SK-N-SH (cell line): ENCODE measurements at regions not wholly inside any gene's neighbourhood (a gene's known extent, or its start where the extent isn't known, plus 50 kb on each side); places are given as distances from the start of the nearest gene placed in this dataset.

ENCODE experiments used
- CTCF ChIA-PET: fragments of 300-600, 350-600 bp; formaldehyde crosslinking; extraction: SDS; loops from one replicate; lab custom pipeline; 2021; lab: Yijun Ruan, JAX
- POLR2A ChIA-PET: fragments of 350-600 bp; sonication (Branson Sonifier 250); formaldehyde crosslinking; extraction: SDS; loops from one replicate; lab custom pipeline; 2020; ENCODE audit warnings: antibody characterized with exemption, inconsistent platforms; lab: Yijun Ruan, JAX
- DNase-seq: peaks from one replicate; pipeline ENCODE4 v3.0.0; 2012
- H2AFZ ChIP-seq: fragments of 200-600 bp; sonication (generic); 2 replicates; pipeline ENCODE4 v1.8.1; 2016; ENCODE audit warnings: antibody characterized with exemption, mild to moderate bottlenecking, low read depth
- H3F3A ChIP-seq: fragments of 200-600 bp; sonication (generic); replicated peaks from 2 replicates; pipeline ENCODE3; 2016; ENCODE audit warnings: antibody characterized with exemption, mild to moderate bottlenecking; ENCODE audit not compliant: insufficient read depth
- H3K27ac ChIP-seq, 2 experiments: fragments of 200-500 bp in 1 of 2; fragments of 200-600 bp in 1 of 2; sonication (Bioruptor generic) in 1 of 2; sonication (generic), shearing (Covaris generic) in 1 of 2; 2 replicates each; pipeline versions ENCODE4 v1.5.1 to v1.6.1; 2014 to 2016; ENCODE audit warnings: low read depth in 2 of 2, inconsistent platforms in 1 of 2, low read length in 1 of 2, mild to moderate bottlenecking in 1 of 2, mixed read lengths in 1 of 2
- H3K27me3 ChIP-seq: fragments of 200-600 bp; sonication (generic), shearing (Covaris generic); 2 replicates; pipeline ENCODE4 v1.6.1; 2016; ENCODE audit warnings: mixed run types; ENCODE audit not compliant: insufficient read depth
- H3K36me3 ChIP-seq, 2 experiments: fragments of 200-500 bp in 1 of 2; fragments of 200-600 bp in 1 of 2; sonication (Bioruptor generic) in 1 of 2; sonication (generic) in 1 of 2; replicated peaks in 1 of 2; 2 replicates each; pipeline versions ENCODE3 to v1.5.1; 2014 to 2016; ENCODE audit warnings: low read length in 1 of 2, mild to moderate bottlenecking in 1 of 2; ENCODE audit not compliant: insufficient read depth in 2 of 2, control insufficient read depth in 1 of 2
- H3K4me1 ChIP-seq, 2 experiments: fragments of 200-500 bp in 1 of 2; fragments of 200-600 bp in 1 of 2; sonication (Bioruptor generic) in 1 of 2; sonication (generic), shearing (Covaris generic) in 1 of 2; 2 replicates each; pipeline versions ENCODE4 v1.5.1 to v1.6.1; 2014 to 2016; ENCODE audit warnings: low read depth in 1 of 2, low read length in 1 of 2, mixed run types in 1 of 2; ENCODE audit not compliant: insufficient read depth in 2 of 2, control insufficient read depth in 1 of 2
- H3K4me2 ChIP-seq: fragments of 200-600 bp; sonication (generic), shearing (Covaris generic); 2 replicates; pipeline ENCODE4 v1.6.1; 2017; ENCODE audit warnings: mixed run types
- H3K4me3 ChIP-seq, 2 experiments: fragments of 200-500 bp in 1 of 2; fragments of 200-600 bp in 1 of 2; sonication (Bioruptor generic) in 1 of 2; sonication (generic), shearing (Covaris generic) in 1 of 2; 2 replicates each; pipeline versions ENCODE4 v1.5.1 to v1.8.1; 2014 to 2016; ENCODE audit warnings: low read depth in 2 of 2, inconsistent platforms in 1 of 2, low read length in 1 of 2, mild to moderate bottlenecking in 1 of 2, mixed read lengths in 1 of 2, moderate library complexity in 1 of 2
- H3K79me2 ChIP-seq: fragments of 200-600 bp; sonication (generic); 2 replicates; pipeline ENCODE4 v1.8.1; 2017; ENCODE audit warnings: mild to moderate bottlenecking; ENCODE audit not compliant: insufficient read depth
- H3K9ac ChIP-seq: fragments of 200-600 bp; sonication (generic); 2 replicates; pipeline ENCODE4 v1.6.1; 2017; ENCODE audit warnings: mixed run types
- H3K9me2 ChIP-seq: fragments of 200-600 bp; sonication (generic); 2 replicates; pipeline ENCODE4 v1.6.1; 2017; ENCODE audit warnings: mixed run types
- H3K9me3 ChIP-seq: fragments of 200-600 bp; sonication (generic); 2 replicates; pipeline ENCODE4 v1.6.1; 2017; ENCODE audit warnings: mixed run types, mild to moderate bottlenecking, moderate library complexity
- H4K20me1 ChIP-seq: fragments of 200-600 bp; sonication (generic); 2 replicates; pipeline ENCODE4 v1.6.1; 2017; ENCODE audit warnings: mild to moderate bottlenecking, mixed run types; ENCODE audit not compliant: insufficient read depth
- CHD2 ChIP-seq: fragments of 150-350 bp; IDR thresholded peaks from 2 replicates; pipeline ENCODE4 v1.6.1; 2018; ENCODE audit warnings: low read length; ENCODE audit not compliant: partially characterized antibody
- ELF1 ChIP-seq: IDR thresholded peaks from 2 replicates; pipeline ENCODE4 v1.4.0; 2012
- EZH2phosphoT487 ChIP-seq: fragments of 200-600 bp; sonication (generic); IDR thresholded peaks from 2 replicates; pipeline ENCODE4 v1.6.1; 2017; ENCODE audit warnings: low read depth, mixed run types, mild to moderate bottlenecking, antibody characterized with exemption, moderate library complexity, borderline replicate concordance
- FOSL2 ChIP-seq: IDR thresholded peaks from 2 replicates; pipeline ENCODE4 v1.4.0; 2012; ENCODE audit warnings: low read depth, mild to moderate bottlenecking, moderate library complexity, borderline replicate concordance
- GATA2 ChIP-seq: sonication (generic); formaldehyde crosslinking; IDR thresholded peaks from 2 replicates; pipeline ENCODE4 v1.5.0; 2020; ENCODE audit warnings: mild to moderate bottlenecking, missing genetic modification reagents
- JUND ChIP-seq: IDR thresholded peaks from 2 replicates; pipeline ENCODE4 v1.4.0; 2012
- MAX ChIP-seq: IDR thresholded peaks from 2 replicates; pipeline ENCODE4 v1.4.0; 2012; ENCODE audit warnings: low read depth
- MEF2A ChIP-seq: IDR thresholded peaks from 2 replicates; pipeline ENCODE4 v1.4.0; 2012; ENCODE audit warnings: low read depth, borderline replicate concordance
- MXI1 ChIP-seq: IDR thresholded peaks from 2 replicates; pipeline ENCODE4 v1.6.1; 2012; ENCODE audit warnings: mild to moderate bottlenecking, low read depth, low read length, improper control_type of control experiment
- NFIC ChIP-seq: IDR thresholded peaks from 2 replicates; pipeline ENCODE4 v1.4.0; 2012; ENCODE audit warnings: borderline replicate concordance
- NRF1 ChIP-seq: IDR thresholded peaks from 2 replicates; pipeline ENCODE4 v1.6.1; 2012; ENCODE audit warnings: low read depth, mild to moderate bottlenecking, low read length
- POLR2AphosphoS5 ChIP-seq: IDR thresholded peaks from 2 replicates; pipeline ENCODE4 v1.6.1; 2012; ENCODE audit warnings: low read depth, low read length
- RFX5 ChIP-seq: IDR thresholded peaks from 2 replicates; pipeline ENCODE4 v1.6.1; 2012; ENCODE audit warnings: mild to moderate bottlenecking, improper control_type of control experiment, low read length
- SIN3A ChIP-seq: IDR thresholded peaks from 2 replicates; pipeline ENCODE4 v1.6.1; 2012; ENCODE audit warnings: low read depth, mild to moderate bottlenecking, low read length, moderate library complexity, borderline replicate concordance
- TEAD4 ChIP-seq: IDR thresholded peaks from 2 replicates; pipeline ENCODE4 v1.4.0; 2012; ENCODE audit warnings: mild to moderate bottlenecking, borderline replicate concordance; ENCODE audit not compliant: insufficient read depth
- WGBS: methylation state at CpG from one replicate; pipeline ENCODE4 v1.1.6; 2017; ENCODE audit warnings: low lambda C conversion rate; 5-methylcytosine and 5-hydroxymethylcytosine counted together
- TF ChIP-seq, protein P1 (sequence below): IDR thresholded peaks from 2 replicates; pipeline ENCODE4 v1.4.0; 2012; ENCODE audit warnings: low read depth, borderline replicate concordance
- TF ChIP-seq, protein P2 (sequence below): fragments of 150-350 bp; IDR thresholded peaks from 2 replicates; pipeline ENCODE4 v1.6.1; 2017; ENCODE audit warnings: antibody characterized with exemption, low read length, low read depth, borderline replicate concordance
- TF ChIP-seq, protein P3 (sequence below): IDR thresholded peaks from 2 replicates; pipeline ENCODE4 v1.6.1; 2012; ENCODE audit warnings: mild to moderate bottlenecking, low read depth, low read length, moderate library complexity

DNA sequence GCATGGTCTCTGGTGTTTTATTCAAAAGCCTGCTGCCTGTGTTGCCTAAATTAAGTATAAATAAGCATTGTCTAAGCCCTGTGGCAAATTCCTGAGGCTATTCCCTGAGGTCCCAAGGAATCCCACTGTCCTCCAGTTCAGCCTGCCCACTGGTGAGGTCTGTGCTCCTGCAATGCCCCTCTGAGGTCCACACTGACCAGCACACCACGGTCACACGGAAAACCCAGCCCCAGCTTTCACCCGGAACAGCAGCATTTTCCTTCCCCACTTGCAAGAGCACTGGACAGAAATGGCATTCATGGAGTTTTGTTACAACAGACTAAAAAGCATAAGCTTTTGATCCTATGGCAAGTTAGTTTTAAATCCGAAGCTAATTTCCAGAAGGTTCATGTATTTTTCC is 234.0 kb downstream of the KLF13 start:
- H3K36me3 ChIP-seq: no peaks in the 10 kb centered on the region
- POLR2A ChIA-PET: no interaction called here
- H3K4me2 ChIP-seq: no peak overlapping the region
- no peak overlapping the region for H3K4me3 ChIP-seq
- 11% methylated on average over 3 of the region's 4 CpGs for WGBS
- H3K9me3 ChIP-seq: no peaks in the 10 kb centered on the region
- no peaks in the 10 kb centered on the region for H3K9me2 ChIP-seq
- TF ChIP-seq JUND: no peak
- TF ChIP-seq TEAD4: no peak
- TF ChIP-seq RFX5: no peak
- TF ChIP-seq EZH2phosphoT487: no peak
- TF ChIP-seq SIN3A: no peak
- TF ChIP-seq NFIC: no peak
- TF ChIP-seq GATA2 (CRISPR knock-in tag): no peak
- TF ChIP-seq CHD2: no peak
- TF ChIP-seq, protein P1, sequence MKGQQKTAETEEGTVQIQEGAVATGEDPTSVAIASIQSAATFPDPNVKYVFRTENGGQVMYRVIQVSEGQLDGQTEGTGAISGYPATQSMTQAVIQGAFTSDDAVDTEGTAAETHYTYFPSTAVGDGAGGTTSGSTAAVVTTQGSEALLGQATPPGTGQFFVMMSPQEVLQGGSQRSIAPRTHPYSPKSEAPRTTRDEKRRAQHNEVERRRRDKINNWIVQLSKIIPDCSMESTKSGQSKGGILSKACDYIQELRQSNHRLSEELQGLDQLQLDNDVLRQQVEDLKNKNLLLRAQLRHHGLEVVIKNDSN: no peak
- no peak for TF ChIP-seq ELF1
- TF ChIP-seq, protein P2, sequence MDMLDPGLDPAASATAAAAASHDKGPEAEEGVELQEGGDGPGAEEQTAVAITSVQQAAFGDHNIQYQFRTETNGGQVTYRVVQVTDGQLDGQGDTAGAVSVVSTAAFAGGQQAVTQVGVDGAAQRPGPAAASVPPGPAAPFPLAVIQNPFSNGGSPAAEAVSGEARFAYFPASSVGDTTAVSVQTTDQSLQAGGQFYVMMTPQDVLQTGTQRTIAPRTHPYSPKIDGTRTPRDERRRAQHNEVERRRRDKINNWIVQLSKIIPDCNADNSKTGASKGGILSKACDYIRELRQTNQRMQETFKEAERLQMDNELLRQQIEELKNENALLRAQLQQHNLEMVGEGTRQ: no peak
- no peak for TF ChIP-seq MAX
- no peak for TF ChIP-seq MXI1
- no peak for TF ChIP-seq NRF1
- TF ChIP-seq FOSL2: no peak
- TF ChIP-seq, protein P3, sequence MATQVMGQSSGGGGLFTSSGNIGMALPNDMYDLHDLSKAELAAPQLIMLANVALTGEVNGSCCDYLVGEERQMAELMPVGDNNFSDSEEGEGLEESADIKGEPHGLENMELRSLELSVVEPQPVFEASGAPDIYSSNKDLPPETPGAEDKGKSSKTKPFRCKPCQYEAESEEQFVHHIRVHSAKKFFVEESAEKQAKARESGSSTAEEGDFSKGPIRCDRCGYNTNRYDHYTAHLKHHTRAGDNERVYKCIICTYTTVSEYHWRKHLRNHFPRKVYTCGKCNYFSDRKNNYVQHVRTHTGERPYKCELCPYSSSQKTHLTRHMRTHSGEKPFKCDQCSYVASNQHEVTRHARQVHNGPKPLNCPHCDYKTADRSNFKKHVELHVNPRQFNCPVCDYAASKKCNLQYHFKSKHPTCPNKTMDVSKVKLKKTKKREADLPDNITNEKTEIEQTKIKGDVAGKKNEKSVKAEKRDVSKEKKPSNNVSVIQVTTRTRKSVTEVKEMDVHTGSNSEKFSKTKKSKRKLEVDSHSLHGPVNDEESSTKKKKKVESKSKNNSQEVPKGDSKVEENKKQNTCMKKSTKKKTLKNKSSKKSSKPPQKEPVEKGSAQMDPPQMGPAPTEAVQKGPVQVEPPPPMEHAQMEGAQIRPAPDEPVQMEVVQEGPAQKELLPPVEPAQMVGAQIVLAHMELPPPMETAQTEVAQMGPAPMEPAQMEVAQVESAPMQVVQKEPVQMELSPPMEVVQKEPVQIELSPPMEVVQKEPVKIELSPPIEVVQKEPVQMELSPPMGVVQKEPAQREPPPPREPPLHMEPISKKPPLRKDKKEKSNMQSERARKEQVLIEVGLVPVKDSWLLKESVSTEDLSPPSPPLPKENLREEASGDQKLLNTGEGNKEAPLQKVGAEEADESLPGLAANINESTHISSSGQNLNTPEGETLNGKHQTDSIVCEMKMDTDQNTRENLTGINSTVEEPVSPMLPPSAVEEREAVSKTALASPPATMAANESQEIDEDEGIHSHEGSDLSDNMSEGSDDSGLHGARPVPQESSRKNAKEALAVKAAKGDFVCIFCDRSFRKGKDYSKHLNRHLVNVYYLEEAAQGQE: no peak
- TF ChIP-seq POLR2AphosphoS5: no peak
- no peak for TF ChIP-seq MEF2A
- TF ChIP-seq, all 33 proteins: peak for 0
- Histone ChIP-seq H2AFZ (no peak overlapping the region), H3K27me3 (no peaks in the 10 kb centered on the region), H4K20me1 (no peaks in the 10 kb centered on the region), H3K79me2 (no peaks in the 10 kb centered on the region), H3K9ac (no peak overlapping the region), H3K4me1 (peaks cover 0 to 8% of the 10 kb centered on the region in 2 experiments; a peak in 1 of 4 replicates), H3F3A (no peaks in the 10 kb centered on the region), H3K27ac (no peak overlapping the region)
- no peak for DNase-seq
- CTCF ChIA-PET: interaction anchor here (1.5 kb wide), 1 partner anchor 13 kb away, joined by 4 read pairs; no protein-coding TSS in a partner anchor
